Vagina (tissue), 2 donors: ENCODE measurements at regions not wholly inside any gene's neighbourhood (a gene's known extent, or its start where the extent isn't known, plus 50 kb on each side); places are given as distances from the start of the nearest gene placed in this dataset.

Source experiments
- DNase-seq, 2 donors: peaks; one replicate each; pipeline ENCODE4 v3.0.0-alpha.2; 2017; ENCODE audit errors: extremely low spot score in 2 of 2
- H3K27ac ChIP-seq: fragments of 200-600 bp; sonication (generic); one replicate; pipeline ENCODE4 v1.5.1; 2019
- H3K27me3 ChIP-seq: fragments of 200-600 bp; sonication (generic); one replicate; pipeline ENCODE4 v1.5.1; 2019
- H3K36me3 ChIP-seq, 2 donors: fragments of 200-600 bp; sonication (generic); one replicate each; pipeline ENCODE4 v1.5.1; 2017 to 2019
- H3K4me1 ChIP-seq: fragments of 200-600 bp; sonication (generic); one replicate; pipeline ENCODE4 v1.5.1; 2019
- H3K4me3 ChIP-seq, 2 donors: fragments of 200-600 bp; sonication (generic); 1 replicate in 1 of 2; 2 replicates in 1 of 2; pipeline ENCODE4 v1.5.1; 2016 to 2019
- H3K9me3 ChIP-seq: fragments of 200-600 bp; sonication (generic); one replicate; pipeline ENCODE4 v1.5.1; 2019
- CTCF ChIP-seq, 3 experiments: fragments of 450-650 bp in 2 of 3; fragments of 200-600 bp in 1 of 3; sonication (generic) in 1 of 3; IDR thresholded peaks; one replicate each; pipeline ENCODE4 v1.5.1; 2017 to 2019; ENCODE audit warnings: antibody characterized with exemption in 3 of 3, mild to moderate bottlenecking in 2 of 3, moderate library complexity in 2 of 3
- POLR2A ChIP-seq, 2 donors: fragments of 450-650 bp; IDR thresholded peaks; one replicate each; pipeline ENCODE4 v1.6.1; 2017; ENCODE audit warnings: antibody characterized with exemption in 2 of 2, mild to moderate bottlenecking in 2 of 2, moderate library complexity in 2 of 2
- POLR2AphosphoS5 ChIP-seq, 2 donors: sonication (generic); formaldehyde crosslinking; IDR thresholded peaks; one replicate each; pipeline ENCODE4 v1.9.0; 2017; ENCODE audit warnings: antibody characterized with exemption in 2 of 2, mild to moderate bottlenecking in 2 of 2, low read depth in 1 of 2; ENCODE audit not compliant: insufficient read depth in 1 of 2
- intact Hi-C: fragments of 100-400 bp; cut with DNase I; formaldehyde crosslinking; loops from one replicate; pipeline ENCODE4 v1.15.1; 2023

DNA sequence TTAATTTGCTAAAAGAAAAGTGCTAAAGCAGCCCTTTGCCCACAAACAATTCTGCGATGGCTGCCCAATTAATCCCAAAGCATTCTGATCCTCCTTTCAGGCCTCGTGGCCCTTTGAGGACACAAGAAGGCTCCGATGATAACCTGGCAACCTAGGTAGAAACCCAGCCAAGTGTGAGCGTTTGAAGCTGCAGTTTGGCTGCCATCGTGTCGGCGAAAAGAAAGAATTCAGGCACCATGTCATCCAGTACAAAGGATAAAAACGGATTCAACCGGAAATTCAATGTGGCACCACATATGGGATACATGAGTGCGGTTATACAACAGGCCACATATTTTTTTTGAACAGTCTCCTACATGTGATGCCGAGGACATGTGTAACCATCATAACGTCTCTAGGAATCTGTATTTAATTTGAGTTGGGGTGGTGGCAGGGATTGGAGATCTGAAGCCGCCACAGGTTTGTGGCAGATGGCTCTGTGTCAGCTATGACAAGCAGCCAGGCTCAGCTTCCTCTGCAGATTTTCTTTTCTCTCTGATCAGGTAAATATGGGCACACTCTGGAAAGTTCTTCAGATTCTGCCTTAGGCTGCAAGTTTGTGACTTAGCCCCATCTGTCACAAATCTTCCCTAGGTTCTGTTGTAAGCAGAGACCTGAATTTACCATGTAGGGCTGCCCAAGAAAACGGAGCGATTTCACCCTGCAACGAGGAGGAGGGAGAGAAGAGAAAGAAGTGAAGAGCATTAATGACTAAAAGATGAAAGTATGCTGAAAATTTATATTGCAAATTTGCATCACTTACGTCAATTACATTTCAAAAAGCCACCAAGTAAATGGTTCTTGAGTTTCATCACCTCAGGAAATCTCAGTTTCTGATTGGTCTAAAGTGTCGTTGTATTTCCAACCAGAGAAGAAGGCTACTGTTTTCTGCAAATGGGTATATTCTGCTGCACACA is 573.2 kb downstream of the ZEB2 start:
- H3K4me3 ChIP-seq = no peak overlapping the region
- H3K9me3 ChIP-seq = no peaks in the 10 kb centered on the region
- DNase-seq = no peak
- no peaks in the 10 kb centered on the region for H3K36me3 ChIP-seq
- intact Hi-C loops = no loop called here
- H3K4me1 ChIP-seq = no peaks in the 10 kb centered on the region
- H3K27ac ChIP-seq = no peak overlapping the region
- H3K27me3 ChIP-seq = no peaks in the 10 kb centered on the region
- TF ChIP-seq POLR2AphosphoS5 (IDR thresholded peaks at IDR 0.05; ENCODE audit: insufficient read depth in 1 of 2, low read depth in 1 of 2) (no peak), CTCF (IDR thresholded peaks at IDR 0.05) (no peak), POLR2A (IDR thresholded peaks at IDR 0.05) (no peak)

DNA sequence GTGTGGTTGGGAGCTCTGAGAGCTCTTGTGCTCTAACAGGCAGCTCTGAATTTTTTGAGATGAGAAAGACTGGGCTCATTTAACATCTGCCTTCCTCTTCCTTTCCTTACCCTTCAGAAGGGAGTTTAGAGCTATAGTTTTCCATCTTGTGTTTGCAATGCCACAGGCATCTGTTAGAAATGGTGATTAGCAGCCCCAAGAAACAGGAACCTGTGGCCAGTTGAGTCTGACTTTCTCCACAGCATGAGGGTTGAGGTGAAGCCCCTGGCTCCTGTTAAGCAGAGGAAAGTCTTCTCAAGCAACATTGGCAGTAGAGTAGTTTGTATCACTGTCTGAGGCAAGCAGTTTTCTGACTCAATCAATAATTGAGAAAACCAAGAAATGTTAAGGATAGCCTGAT is 577.4 kb downstream of the ZEB2 start:
- Histone ChIP-seq H3K27me3 (no peaks in the 10 kb centered on the region), H3K4me3 (no peak overlapping the region), H3K9me3 (no peaks in the 10 kb centered on the region), H3K27ac (no peak overlapping the region), H3K36me3 (no peaks in the 10 kb centered on the region), H3K4me1 (peaks cover 19% of the 10 kb centered on the region)
- TF ChIP-seq CTCF (IDR thresholded peaks at IDR 0.05) (no peak), POLR2AphosphoS5 (IDR thresholded peaks at IDR 0.05; ENCODE audit: insufficient read depth in 1 of 2, low read depth in 1 of 2) (no peak), POLR2A (IDR thresholded peaks at IDR 0.05) (no peak)
- DNase-seq = no peak
- intact Hi-C loops = no loop called here

GRCh38 chr2:143940720-143941119 is 579.2 kb downstream of the ZEB2 start:
- H3K4me1 ChIP-seq = peaks cover 19% of the 10 kb centered on the region
- peak overlapping the region; percentile 90 for H3K27ac ChIP-seq
- intact Hi-C loops = no loop called here
- H3K4me3 ChIP-seq = no peak overlapping the region
- H3K9me3 ChIP-seq = no peaks in the 10 kb centered on the region
- DNase-seq = no peak
- no peaks in the 10 kb centered on the region for H3K27me3 ChIP-seq
- TF ChIP-seq POLR2A (IDR thresholded peaks at IDR 0.05) (no peak), CTCF (IDR thresholded peaks at IDR 0.05) (no peak), POLR2AphosphoS5 (IDR thresholded peaks at IDR 0.05; ENCODE audit: insufficient read depth in 1 of 2, low read depth in 1 of 2) (no peak)
- H3K36me3 ChIP-seq = no peaks in the 10 kb centered on the region

- intact Hi-C loops = loop anchor here (5.0 kb wide), 2 partner anchors 502 to 578 kb away; no protein-coding TSS in a partner anchor
- H3K27ac ChIP-seq = peak overlapping the region; percentile 90
- no peaks in the 10 kb centered on the region for H3K36me3 ChIP-seq
- no peaks in the 10 kb centered on the region for H3K27me3 ChIP-seq
- H3K9me3 ChIP-seq = no peaks in the 10 kb centered on the region
- H3K4me1 ChIP-seq = peaks cover 19% of the 10 kb centered on the region
- H3K4me3 ChIP-seq = peak overlapping the region in 1 of 2 donors; percentile 9
- no peak for TF ChIP-seq POLR2AphosphoS5 (IDR thresholded peaks at IDR 0.05; ENCODE audit: insufficient read depth in 1 of 2, low read depth in 1 of 2)
- TF ChIP-seq POLR2A (IDR thresholded peaks at IDR 0.05) = no peak
- TF ChIP-seq CTCF (IDR thresholded peaks at IDR 0.05) = no peak
- DNase-seq = no peak
Observed at GRCh38 chr2:143939626-143940330, 580.1 kb downstream of the ZEB2 start.
